Amniotic stem cell (primary cell): ENCODE measurements at regions not wholly inside any gene's neighbourhood (a gene's known extent, or its start where the extent isn't known, plus 50 kb on each side); places are given as distances from the start of the nearest gene placed in this dataset.

ENCODE experiments used
- DNase-seq: peaks from one replicate; lab custom pipeline; 2025; lab: John Stamatoyannopoulos, UW

DNA sequence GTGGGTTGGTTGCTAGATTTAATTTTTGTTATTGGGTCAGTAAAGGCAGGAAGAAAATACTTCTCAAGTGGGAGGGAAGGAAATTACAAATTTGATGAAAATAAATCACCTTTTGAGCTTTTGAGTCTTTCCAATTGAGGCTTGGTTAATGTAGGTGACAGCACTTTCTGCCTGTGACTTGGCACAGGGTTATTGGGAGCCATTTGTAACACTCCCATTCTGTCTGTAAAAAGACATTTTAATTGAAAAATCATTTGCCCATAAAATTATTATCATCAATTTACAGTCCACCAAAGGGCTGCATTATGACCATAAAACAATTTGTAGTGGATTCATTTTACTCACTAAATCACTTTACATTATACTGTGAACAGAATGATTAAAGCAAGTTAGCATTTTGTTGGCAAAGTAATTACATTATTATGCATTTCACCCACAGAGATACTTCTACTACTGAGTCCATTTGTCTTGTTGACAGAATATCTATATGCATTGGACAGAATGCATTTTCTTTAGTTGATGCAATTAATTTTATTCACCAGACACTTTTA is 974.6 kb downstream of the UQCRFS1 start:
- no peak for DNase-seq

DNA sequence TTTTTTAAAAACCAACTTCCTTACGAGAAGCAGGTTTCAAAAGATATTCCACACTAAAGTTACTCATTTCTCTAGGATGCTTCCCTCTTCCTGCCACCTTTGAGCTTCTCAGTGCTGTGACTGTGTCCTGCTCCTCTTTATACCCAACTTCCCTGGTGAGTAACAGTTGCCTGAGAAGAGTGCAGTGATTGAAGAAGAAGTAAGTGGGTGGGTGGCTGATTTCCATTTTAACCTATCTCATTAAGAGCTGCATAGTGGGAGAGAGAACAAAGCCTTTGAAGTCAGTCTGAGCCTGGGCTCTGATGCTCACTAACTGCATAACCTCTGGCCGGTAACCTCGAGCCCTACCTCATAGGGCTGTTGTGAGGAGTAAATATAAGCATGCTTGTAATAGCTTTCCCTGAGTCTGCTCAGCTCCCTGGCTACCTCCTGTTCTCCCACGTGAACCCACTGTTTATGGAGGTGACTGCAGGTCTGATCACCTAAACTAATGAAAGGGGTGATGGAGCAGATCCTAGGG is 977.3 kb downstream of the UQCRFS1 start:
- DNase-seq: no peak

DNA sequence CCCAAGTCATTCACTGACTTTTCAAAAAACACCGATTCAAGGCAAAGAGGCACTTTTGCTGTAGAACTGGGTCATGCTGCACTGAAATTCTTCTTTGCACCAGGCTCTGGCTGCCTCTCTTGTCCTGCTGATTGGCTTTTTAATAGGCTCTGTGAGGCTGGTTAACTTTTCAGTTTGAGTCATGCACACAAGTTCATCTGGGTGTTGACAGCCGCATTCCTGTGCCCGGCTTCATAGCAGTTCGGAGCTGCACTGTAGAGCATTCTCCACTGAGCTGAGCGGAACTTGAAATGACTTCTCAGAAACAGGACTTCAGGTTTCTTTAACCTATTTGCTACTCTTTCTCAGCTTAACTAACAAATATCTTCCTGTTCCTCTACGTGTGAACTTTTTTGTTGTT is 978.3 kb downstream of the UQCRFS1 start:
- DNase-seq: no peak

DNA sequence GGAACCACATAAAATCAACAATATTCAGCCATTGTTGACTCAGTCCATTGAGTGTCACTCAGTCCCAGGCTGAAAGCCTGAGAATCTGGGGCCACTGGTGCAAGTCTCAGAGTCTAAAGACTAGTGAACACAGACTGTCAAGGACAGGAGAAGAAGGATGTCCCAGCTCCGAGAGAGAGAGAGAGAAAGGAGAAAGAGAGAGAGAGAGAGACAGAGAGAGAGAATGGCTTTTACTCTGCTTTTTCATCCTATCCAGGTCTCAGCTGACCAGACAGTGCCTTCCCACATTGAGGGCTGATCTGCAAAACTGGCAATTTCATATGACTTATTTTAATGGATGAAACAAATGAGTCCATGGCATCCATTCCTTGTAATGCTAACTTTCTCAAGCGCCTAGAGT is 984.1 kb downstream of the UQCRFS1 start:
- no peak for DNase-seq

DNA sequence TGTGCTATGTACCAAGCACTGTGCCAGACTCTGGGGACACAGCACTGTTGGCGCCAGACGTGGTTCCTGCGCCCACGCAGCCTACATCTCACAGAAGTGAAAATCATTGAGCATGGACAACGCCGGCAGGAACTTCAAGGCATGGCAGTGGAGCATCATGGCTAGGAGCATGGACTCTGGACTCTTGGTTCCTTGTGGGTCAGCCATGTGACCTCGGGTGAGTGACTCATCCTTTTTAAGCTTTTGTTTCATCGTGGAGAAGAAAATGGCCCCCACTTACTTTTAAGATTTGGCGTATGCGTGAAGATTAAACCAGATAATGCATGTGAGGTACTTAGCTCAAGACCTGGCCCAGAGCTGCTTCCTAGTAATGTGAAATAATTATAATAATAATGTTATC is 988.5 kb downstream of the UQCRFS1 start:
- no peak for DNase-seq

DNA sequence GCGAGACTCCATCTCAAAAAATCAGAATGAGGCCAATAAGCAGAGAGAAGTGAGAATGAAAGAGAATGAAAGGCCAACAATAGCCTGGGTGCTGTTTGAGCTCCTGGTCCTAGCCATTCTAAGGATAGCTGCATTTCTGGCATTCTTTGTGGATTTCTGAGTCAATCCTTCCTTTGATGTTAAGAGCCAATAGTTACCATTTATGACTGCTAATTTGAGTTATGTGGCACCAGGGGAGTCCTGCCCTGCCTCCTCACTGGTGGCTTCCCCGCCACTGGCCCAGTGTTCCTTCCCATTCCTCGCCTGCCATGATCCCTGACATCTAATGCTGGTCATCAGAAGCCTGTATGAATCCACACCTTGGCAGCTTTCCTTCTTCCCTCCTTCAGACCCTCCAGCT is 991.2 kb downstream of the UQCRFS1 start:
- no peak for DNase-seq

DNA sequence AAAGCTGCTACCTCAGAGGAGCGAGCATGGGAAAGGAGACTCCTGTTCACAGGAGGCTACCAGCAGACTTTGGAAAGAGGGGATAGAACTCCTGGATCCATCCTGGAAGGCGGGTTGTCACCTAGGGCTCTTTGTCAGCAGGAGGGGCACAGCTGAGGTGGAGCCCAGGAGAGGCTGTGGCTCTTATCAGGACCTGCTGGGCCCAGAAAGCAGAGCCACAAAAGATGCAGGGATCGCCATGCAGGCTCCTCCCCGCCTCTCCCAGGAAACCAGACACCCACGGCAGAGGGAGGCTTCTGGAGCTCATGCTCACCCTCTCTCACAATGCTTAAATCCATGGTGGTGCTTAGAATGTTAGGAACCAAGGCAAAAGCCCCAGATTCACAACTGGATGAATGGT is 994.2 kb downstream of the UQCRFS1 start:
- DNase-seq: no peak

DNA sequence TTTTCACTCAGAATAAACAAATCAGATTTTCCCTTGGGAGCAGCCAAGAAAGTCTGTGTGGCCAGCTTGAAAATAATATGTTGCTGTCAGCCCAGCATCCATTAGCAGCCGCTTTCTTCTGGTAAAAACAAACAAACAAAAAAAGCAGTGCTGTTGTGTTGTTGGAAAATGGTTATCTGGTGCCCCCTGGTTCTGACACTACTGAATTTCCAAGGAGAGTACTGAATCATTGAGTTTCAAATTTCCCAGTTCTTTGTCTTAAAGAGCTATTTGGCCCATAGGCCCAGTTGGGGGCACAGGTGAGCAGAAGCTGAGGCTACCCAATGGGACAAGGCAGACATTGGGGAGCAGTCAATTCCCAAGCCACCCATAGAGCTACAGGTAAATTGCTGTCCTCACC is 995.9 kb downstream of the UQCRFS1 start:
- no peak for DNase-seq

DNA sequence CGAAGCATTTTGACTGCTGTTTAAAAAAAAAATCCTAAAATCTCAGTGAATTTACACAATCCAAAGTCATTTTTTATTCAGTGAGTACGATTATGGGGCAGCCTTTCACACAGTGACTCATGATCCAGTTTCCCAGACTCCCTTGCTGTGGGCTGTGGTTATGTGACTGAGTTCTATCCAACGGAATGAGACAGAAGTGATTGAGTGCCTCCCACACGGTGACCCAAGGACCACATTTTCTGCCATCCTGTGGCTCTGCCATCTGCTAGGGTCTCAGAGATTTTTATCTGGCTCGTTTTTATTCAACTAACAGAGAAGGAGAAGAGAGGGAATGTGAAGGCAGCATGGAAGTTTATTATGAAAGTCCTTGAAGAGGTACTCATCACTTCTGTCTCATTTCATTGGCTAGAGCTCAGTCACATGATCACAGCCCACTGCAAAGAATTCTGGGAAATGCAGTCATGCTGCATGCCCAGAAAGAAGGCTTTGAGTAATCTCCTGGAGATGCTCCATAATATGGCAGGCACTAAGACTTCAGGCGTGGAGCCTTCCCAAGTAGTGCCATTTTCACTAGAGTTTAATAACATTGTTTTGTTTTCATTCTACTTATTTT is 999.4 kb downstream of the UQCRFS1 start:
- no peak for DNase-seq

DNA sequence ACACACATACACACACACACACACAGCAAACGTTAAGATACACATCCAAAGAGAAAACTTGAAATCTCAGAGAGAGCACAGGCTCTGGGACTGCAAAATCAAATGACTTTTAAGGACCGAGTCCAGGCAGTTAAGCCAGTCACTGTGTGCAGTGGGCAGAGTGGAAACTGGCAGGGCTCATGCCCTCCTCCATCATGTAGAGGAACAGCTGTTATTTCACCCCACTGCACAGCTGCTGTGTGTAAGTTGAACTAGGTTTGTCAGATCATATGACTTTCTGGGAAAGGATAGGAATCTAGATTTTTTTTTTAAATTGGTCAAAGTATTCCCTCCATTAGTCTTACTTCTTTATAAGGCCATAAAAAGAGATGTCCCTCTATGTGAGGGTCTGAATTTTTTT is 1002.1 kb downstream of the UQCRFS1 start:
- DNase-seq: no peak

DNA sequence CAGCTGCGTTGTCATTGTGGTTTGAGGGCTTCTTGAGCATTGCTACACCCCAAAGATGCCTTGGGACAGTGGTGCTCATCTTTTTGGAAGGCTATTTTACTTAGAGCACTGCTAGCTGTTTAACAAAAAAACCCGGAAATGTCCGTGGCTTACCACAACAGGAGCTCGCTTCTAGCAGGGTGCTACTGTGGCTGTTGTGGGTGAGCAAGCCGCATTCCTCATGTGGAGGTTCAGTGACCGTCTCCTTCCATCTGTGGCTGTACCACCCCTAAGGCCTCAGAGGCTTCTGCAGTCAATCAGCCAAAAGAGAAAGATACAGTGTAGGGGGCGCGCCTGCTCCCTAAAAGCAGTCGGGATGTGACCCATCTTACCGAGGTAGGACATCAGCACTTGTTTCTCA is 1004.2 kb downstream of the UQCRFS1 start:
- no peak for DNase-seq

DNA sequence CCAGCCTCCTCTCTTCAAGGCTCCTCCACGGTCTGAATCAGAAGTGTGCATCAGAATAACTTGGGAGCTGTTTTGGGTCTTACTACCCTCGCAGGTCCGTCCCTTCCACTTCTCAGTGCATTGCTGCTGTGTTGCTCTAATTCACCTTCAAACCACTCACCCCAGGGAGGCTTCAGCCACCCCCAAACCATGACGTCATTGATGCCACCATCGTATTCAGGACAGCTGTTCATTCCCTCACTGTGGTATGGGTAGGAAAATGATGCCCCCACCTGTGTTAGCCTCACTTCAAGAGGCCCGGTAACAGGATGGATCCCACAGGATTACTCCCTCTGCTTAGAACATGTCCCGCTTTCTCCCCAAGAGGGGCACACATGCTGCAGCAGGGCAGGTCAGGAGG is 1005.7 kb downstream of the UQCRFS1 start:
- DNase-seq: no peak

DNA sequence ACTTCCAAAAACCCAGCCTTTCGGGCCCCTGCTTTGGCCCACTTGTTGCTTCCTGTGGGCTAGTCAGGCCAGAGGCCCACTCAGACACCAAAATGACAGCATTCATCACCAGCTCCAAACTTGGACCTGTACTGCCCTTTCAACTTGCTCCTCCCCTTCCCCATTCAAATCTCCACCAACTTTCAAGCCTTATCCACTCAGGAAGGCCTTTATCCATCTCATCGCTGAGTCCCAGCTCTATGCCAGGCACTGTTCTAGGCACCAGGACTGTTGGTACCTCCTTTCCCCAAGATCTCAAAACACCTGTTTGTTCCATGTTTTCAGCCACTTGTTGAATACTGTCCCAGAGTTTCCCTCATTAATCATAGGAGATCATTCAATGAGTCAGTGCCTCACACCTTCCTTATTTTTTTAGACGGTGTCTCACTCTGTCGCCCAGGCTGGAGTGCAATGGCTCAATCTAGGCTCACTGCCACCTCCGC is 1011.4 kb downstream of the UQCRFS1 start:
- DNase-seq: no peak

DNA sequence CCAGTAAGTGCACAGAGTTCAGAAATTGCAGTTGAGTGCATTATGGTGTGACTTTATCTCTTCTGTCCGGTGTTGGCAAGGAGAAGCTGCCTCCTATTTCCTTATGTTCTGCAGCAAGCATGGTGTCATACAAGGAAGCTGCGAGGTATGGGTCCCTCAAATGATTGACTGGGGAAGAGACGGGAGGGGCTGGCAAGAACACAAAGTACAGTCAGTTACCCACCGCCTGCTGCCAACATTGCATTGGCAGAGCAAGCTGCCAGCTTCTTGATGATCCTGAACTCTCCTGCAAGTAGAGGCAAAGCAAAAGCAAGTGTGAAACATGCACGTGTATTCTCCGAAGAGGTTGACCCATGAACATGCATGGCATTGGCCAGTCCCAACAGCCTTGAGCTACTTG is 1013.6 kb downstream of the UQCRFS1 start:
- DNase-seq: no peak

DNA sequence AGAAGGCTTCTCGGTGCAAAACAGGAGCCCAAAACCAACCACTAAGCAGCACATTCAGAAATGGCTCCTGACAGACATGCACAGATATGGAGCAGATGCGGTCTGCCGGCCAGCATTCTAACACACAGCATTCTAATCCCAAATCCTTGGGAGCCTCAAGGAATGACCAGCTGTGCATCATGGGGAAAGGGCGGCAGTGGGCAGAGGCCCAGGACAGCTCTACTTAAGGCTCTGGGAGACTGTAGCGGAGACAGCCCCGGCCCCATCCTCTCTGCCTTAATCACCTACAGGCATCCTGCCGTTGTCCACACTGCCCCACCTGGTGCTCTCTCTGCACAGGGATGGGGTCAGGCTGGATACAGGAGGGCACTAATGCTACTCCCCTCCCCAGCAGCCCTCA is 1016.0 kb downstream of the UQCRFS1 start:
- no peak for DNase-seq

DNA sequence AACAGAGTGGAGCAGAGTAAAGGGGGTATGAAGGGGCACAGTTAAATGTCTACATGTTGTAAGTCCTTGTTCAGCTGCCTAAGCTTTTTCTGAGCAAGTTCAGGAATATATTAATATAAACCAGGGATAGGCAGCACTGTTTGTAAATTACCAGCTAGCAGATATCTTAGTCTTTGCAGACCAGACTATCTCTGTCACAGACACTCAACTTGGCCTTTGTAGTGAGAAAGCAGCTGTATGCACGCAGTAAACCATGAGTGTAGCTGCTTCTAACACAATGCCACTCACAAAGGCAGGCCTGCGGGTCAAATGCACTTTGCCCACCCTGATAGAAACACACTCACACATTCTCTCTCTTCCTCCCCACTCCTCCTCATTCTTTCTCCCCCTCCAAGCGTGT is 1016.9 kb downstream of the UQCRFS1 start:
- DNase-seq: no peak

DNA sequence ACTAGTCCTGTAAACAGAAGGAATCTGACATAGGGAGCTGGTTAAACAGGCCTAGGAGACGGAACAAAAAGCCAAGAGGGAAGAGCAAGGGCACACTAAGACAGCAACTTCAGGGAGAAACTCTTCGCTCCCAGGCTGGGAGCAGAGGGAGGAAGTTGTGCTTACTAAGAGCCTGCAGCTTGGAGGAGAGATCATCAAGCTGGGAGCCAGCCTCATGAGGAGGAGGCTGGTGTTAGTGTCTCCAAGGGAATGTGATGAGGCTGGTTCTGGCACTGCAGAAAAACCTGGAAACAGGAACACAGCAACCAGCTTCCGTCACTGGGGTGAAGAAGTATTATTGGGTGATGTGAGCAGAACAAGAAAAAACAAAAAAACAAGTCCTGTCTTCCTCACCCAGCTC is 1027.3 kb downstream of the UQCRFS1 start:
- DNase-seq: no peak

DNA sequence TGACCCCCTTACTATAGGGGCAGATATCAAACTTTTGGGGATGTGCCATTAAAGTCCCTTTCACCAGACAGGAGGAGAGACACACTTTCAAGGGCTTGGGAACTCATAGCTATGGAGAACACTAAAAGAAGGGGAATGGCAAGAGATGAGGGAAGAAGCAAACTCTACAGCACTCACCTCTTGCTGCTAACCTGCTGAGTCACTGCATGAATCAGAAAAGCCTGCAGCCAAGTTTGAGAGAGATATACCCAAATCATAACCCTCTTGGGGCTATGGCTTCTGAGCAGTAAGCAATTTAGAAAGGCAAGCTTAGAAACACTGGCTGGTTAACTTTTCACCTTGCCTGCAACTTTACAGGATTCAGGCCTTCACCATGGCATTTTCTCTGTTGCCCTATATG is 1028.0 kb downstream of the UQCRFS1 start:
- DNase-seq: no peak

DNA sequence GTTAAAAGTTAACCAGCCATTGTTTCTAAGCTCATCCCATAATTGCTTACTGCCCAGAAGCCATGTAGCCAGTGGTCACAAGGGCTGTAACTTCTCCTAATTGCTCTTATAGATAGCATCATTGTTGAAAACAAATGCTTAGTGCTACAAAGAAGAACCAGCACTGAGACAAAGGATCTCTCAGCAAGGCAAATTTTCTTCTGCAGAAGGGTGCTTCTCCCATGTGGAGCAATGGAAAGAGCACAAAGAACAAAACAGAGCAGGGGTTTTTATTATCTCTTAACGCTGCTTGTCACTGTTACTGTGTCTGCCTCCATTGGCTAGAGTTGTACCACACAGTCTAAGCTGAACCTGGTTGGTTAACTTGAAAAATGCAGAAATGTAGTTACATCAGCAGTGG is 1036.8 kb downstream of the UQCRFS1 start:
- DNase-seq: no peak

DNA sequence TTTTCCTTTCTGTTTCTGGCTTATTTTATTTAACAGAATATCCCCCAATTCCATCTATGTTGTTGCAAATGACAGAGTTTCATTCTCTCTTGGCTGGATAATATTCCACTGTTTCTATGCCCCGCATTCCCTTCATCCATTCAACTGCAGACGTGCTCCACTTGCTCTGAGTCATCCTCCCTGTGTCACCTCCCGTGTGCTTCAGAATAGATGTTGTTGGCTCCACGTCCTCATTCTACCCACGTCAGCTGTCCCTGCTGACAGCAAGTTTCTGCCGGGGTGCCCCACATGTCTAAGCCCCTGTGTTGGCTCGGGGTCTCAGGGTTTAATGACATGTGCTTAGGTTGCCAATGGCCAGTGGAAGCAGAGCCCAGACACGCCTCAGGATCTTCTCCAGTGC is 1041.0 kb downstream of the UQCRFS1 start:
- DNase-seq: no peak

DNA sequence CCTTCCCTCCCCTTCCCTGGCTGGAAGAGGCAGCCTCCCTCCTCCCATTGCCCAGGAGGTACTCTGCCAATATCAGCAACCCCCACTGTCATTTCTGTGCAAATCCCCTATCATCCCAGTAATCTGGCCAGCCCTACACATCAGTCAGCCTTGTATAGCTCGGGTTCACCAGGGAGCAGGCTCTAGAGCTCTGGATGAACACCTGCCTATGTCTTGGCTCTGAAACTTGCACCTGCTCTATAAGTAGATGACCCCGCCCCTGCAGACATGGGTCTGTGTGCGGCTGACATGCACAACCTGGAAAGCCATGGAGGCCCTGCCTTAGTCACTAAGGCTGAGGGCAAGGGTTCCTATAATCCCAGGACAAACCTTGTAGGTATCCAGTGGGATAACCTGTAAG is 1042.9 kb downstream of the UQCRFS1 start:
- DNase-seq: no peak

DNA sequence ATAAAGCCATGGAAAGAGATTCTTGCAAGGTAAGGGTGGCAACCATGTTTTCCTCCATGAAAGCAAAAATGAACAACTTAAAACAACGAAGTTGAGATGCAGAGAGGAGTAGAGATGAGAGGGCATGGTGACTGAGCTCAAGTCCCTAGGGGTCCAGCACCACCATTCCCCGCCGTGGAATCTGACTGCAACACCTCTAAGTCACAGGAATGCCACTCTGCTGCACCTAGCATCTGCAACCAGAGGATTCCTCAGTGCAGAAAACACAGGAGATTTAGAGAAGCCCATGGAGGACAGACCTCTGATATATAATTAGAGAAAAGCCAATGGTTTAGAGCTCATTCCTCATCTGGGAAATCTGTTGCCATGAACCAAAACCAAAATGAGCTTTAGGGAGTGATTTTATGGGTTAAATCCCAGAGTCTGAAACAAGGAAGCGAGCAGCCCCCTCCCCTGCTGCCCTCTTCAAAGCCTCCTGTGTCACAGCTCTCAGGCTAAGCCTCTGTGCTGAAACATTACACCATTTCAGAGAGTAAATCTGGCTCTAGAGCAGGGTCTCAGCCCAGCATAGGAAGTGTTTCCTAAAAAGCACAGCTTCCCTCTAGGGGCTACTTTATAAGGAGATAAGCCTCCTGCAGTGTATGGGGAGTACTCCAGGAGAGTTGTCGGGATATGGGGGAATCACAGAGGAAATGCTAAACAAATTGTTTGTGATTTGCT is 1043.6 kb downstream of the UQCRFS1 start:
- DNase-seq: no peak

DNA sequence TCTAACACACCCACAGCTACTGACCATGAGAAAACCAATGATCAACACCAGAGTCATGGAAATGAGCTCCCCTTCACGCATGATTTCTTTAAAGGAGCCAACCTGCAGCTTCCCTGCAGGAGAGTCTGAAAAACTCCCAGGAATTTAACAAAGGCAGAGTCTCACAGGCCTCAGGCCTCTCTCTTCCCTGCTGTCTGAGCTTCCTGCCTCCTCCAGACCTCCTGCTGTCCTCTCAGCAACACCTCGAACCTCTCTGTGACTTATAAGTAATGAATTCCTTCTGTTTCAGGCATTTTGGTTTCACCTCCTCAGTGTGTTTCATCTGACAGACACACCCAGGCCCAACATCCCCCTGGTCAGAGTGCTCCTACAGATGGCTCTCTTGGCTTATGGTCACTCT is 1044.4 kb downstream of the UQCRFS1 start:
- no peak for DNase-seq

DNA sequence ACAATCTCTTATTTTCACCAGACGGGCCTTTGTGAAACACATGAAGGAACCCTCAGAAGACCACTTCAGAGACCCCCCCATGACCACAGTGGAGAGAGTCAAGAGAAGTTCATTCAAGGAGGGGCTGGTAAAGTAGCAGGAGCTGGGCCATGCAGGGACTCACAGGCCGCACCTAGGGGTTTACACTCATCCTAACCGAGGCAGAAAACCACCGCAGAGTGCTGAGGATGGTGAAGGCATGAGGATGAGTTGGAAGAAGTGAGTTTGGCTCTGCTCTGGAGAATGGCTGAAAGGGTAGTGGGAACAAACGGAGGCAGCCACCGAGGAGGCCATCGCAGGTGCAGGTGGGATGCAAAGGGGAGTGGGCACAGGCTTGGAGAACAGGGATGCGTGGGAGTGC is 1046.9 kb downstream of the UQCRFS1 start:
- DNase-seq: no peak
